ENCODE measurements at regions not wholly inside any gene's neighbourhood (a gene's known extent, or its start where the extent isn't known, plus 50 kb on each side); places are given as distances from the start of the nearest gene placed in this dataset.
"Not testable (repeated sequence)": the region's sequence is repeated elsewhere in the genome, so short reads cannot be mapped to it uniquely, and the experiment has no call there.

DNA sequence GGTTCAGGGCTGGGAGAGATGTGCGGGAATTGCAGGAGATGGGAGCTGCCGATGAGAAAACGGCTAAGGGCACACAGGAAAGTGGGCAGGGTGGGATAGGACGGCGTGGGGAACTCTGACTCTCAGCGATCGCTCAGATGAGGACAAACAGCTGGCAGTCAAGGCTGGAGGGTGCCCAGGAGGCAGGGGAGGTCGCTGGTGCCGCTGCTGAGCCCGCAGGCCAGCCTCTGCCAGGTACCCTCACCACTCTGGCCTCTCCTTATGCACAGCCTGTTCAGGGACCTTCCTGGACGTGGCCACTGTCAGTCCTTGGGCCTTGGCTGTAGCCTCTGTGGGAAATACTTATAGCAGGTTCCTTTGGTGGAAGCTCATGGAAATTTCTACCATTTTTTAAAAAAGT, 308.6 kb downstream of the TEX29 start:
- Histone ChIP-seq H3K9me3 (no peaks in the 10 kb centered on the region), H3K4me1 (no peaks in the 10 kb centered on the region), H3K36me3 (no peaks in the 10 kb centered on the region), H3K27ac (no peak overlapping the region), H3K27me3 (peaks cover 0 to 17% (median 0%) of the 10 kb centered on the region in 3 donors), H3K4me3 (no peak overlapping the region)
- 67 to 87% (median 81%) methylated on average over 11 of the region's 11 CpGs for WGBS, 5 donors
- DNase-seq = no peak
- intact Hi-C loops (cut with DNase I; ENCODE audit: low total_unique reads) = no loop called here
- TF ChIP-seq POLR2AphosphoS5 (IDR thresholded peaks at IDR 0.05) (no peak), POLR2A (IDR thresholded peaks at IDR 0.05) (no peak), EP300 (IDR thresholded peaks at IDR 0.05) (no peak)
- TF ChIP-seq, protein P1, sequence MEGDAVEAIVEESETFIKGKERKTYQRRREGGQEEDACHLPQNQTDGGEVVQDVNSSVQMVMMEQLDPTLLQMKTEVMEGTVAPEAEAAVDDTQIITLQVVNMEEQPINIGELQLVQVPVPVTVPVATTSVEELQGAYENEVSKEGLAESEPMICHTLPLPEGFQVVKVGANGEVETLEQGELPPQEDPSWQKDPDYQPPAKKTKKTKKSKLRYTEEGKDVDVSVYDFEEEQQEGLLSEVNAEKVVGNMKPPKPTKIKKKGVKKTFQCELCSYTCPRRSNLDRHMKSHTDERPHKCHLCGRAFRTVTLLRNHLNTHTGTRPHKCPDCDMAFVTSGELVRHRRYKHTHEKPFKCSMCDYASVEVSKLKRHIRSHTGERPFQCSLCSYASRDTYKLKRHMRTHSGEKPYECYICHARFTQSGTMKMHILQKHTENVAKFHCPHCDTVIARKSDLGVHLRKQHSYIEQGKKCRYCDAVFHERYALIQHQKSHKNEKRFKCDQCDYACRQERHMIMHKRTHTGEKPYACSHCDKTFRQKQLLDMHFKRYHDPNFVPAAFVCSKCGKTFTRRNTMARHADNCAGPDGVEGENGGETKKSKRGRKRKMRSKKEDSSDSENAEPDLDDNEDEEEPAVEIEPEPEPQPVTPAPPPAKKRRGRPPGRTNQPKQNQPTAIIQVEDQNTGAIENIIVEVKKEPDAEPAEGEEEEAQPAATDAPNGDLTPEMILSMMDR (IDR thresholded peaks at IDR 0.05) = no peak

DNA sequence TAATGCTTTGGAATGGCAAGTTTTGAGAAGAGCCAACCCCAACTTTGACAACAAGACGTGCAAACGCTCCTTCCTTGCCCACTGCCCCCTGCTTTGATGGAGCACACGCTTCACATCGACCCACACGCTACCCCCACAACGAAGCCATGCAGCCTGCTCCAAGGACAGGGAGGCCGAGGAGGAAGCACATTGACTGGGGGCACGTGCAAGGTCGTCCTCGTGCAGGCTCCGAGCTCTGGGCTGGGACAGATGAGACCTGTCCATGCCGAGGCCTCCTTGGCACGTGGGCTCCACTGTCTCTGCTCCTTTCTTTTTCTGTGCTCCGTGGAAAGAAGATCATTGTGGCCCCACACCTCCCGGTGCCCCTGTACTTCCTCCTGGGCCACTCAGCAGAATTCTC, 309.0 kb downstream of the TEX29 start:
- no peaks in the 10 kb centered on the region for H3K36me3 ChIP-seq
- intact Hi-C loops (cut with DNase I; ENCODE audit: low total_unique reads) = no loop called here
- DNase-seq = no peak
- peaks cover 0 to 17% (median 0%) of the 10 kb centered on the region in 3 donors for H3K27me3 ChIP-seq
- H3K9me3 ChIP-seq = no peaks in the 10 kb centered on the region
- H3K4me1 ChIP-seq = no peaks in the 10 kb centered on the region
- WGBS, 5 donors = 81 to 92% (median 88%) methylated on average over 15 of the region's 15 CpGs
- TF ChIP-seq, protein P1 (IDR thresholded peaks at IDR 0.05) = no peak
- TF ChIP-seq POLR2A (IDR thresholded peaks at IDR 0.05) (no peak), EP300 (IDR thresholded peaks at IDR 0.05) (no peak), POLR2AphosphoS5 (IDR thresholded peaks at IDR 0.05) (no peak)
- no peak overlapping the region for H3K27ac ChIP-seq
- H3K4me3 ChIP-seq = no peak overlapping the region

DNA sequence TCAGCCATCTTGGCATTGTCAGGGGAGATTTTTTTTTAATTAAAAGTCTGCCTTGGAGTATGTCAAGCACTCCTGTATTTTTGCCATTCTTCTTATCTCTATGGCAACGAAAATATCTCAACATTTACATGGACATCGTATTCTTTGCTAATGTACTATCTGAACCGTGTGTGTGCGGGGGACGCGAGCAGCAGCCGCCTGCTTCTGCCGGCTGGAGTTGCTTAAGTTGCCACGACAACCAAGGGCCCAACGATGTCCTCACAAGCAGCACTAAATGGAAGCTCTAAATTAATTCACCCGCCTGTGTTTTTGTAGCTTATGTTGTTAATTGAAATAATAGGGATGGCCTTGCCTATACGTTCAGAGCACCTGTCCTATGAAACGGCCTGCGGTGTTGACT, 309.5 kb downstream of the TEX29 start:
- Histone ChIP-seq H3K36me3 (no peaks in the 10 kb centered on the region), H3K27me3 (peaks cover 0 to 17% (median 0%) of the 10 kb centered on the region in 3 donors), H3K4me1 (no peaks in the 10 kb centered on the region), H3K27ac (no peak overlapping the region), H3K9me3 (no peaks in the 10 kb centered on the region), H3K4me3 (no peak overlapping the region)
- peak in 1 of 2 donors; percentile 60 for DNase-seq
- WGBS, 5 donors = 53 to 61% (median 57%) methylated on average over 14 of the region's 14 CpGs
- no peak for TF ChIP-seq EP300 (IDR thresholded peaks at IDR 0.05)
- TF ChIP-seq, protein P1 (IDR thresholded peaks at IDR 0.05) = no peak
- intact Hi-C loops (cut with DNase I; ENCODE audit: low total_unique reads) = no loop called here

DNA sequence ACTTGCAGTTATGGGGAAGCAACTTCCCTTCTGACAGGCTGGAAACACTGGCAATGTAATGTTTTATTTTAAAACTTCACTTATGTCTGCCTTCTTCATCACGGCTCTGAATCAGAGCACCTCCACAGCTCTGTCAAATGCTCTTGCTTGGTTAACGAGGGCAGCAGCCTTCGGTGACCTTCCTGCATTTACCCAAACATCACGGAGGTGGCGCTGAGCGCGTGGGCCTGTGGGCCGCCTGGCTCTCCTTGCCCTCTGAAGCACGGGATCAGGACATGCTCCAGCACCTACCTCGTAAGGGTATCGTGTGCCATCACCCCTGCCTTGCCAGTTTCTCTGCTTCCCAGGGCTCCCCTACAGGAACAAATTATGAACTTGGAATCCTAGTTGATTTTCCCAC, 310.0 kb downstream of the TEX29 start:
- H3K4me1 ChIP-seq = no peaks in the 10 kb centered on the region
- no peak overlapping the region for H3K27ac ChIP-seq
- 59 to 81% (median 62%) methylated on average over 10 to 11 of the region's 11 CpGs for WGBS, 5 donors
- H3K36me3 ChIP-seq = no peaks in the 10 kb centered on the region
- H3K9me3 ChIP-seq = no peaks in the 10 kb centered on the region
- peaks cover 0 to 17% (median 0%) of the 10 kb centered on the region in 3 donors for H3K27me3 ChIP-seq
- intact Hi-C loops (cut with DNase I; ENCODE audit: low total_unique reads) = no loop called here
- TF ChIP-seq POLR2A (IDR thresholded peaks at IDR 0.05) (no peak), POLR2AphosphoS5 (IDR thresholded peaks at IDR 0.05) (no peak), EP300 (IDR thresholded peaks at IDR 0.05) (no peak)
- TF ChIP-seq, protein P1 (IDR thresholded peaks at IDR 0.05) = no peak
- peak in 1 of 2 donors; percentile 15 for DNase-seq
- H3K4me3 ChIP-seq = no peak overlapping the region

DNA sequence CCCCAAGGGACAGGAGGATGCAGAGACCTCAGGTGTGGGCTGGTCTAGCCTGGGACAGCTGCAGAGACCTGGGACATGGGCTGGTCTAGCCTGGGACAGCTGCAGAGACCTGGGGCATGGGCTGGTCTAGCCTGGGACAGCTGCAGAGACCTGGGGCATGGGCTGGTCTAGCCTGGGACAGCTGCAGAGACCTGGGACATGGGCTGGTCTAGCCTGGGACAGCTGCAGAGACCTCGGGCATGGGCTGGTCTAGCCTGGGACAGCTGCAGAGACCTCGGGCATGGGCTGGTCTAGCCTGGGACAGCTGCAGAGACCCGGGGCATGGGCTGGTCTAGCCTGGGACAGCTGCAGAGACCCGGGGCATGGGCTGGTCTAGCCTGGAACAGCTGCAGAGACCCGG, 310.8 kb downstream of the TEX29 start:
- H3K9me3 ChIP-seq; DNase-seq; H3K4me1 ChIP-seq; H3K27ac ChIP-seq; H3K36me3 ChIP-seq; intact Hi-C loops (cut with DNase I; ENCODE audit: low total_unique reads); H3K4me3 ChIP-seq: not testable (repeated sequence)
- H3K27me3 ChIP-seq = peaks cover 0 to 17% (median 0%) of the 10 kb centered on the region in 3 donors
- WGBS, 5 donors = 57 to 72% (median 68%) methylated on average over 3 to 5 of the region's 5 CpGs

All from stomach (tissue), 8 donors.